ENCODE measurements at regions not wholly inside any gene's neighbourhood (a gene's known extent, or its start where the extent isn't known, plus 50 kb on each side); places are given as distances from the start of the nearest gene placed in this dataset.

DNA sequence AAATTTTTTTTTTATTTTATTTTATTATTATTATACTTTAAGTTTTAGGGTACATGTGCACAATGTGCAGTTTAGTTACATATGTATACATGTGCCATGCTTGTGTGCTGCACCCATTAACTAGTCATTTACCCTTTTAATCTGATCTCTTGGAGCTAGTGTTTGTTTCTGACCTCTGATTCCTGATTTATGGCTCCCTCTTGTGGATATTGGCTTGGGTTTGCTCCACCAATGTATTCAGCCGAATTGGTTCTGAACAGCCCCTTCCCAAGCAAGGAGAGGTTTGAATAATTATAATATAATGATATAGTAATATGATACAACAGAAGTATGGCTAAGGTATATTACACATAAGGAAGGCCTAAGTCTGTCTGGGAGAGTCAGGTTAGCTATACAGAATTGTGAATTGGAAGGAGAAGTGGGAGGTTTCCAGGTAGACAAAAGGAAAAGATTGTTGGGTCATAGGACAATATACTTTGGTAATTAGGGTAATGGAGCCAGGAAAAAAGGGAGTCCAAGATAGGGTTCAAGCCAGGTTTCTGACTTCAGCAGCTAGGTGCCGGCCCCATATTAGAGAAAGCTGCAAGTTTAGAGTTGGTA lies 53.1 kb upstream of the HMCN1 start:
- peak in 3 of 11 donors; percentile 26 to 41 (median 31) for DNase-seq (ENCODE audit: extremely low read depth in 1 of 11, low read depth in 9 of 11, low spot score in 4 of 11)

DNA sequence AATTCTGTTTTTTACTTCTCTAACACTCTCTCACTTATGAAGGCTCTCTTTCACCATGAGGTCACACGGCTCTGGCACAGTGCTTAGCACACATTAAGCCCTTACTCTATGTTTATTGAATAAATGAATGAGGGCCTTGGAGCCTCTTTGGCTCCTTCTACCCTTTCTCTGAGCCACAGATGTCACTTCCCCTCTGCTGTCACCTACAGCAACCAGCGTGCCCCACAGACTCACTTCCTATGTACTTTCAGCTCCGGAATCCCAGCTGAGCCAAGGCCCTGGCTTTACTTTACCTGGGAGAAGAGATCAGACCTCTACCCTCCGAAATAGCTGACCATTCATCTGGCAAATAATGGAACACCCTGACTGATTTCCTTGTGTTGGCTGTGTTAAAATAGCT lies 53.7 kb upstream of the HMCN1 start:
- no peak for DNase-seq (ENCODE audit: extremely low read depth in 1 of 11, low read depth in 9 of 11, low spot score in 4 of 11)

- DNase-seq (ENCODE audit: extremely low read depth in 1 of 11, low read depth in 9 of 11, low spot score in 4 of 11): no peak
Measured at GRCh38 chr1:185679220-185679619, 55.0 kb upstream of the HMCN1 start.

- no peak for DNase-seq (ENCODE audit: extremely low read depth in 1 of 11, low read depth in 9 of 11, low spot score in 4 of 11)
Measured at GRCh38 chr1:185676969-185677368, 57.2 kb upstream of the HMCN1 start.

DNA sequence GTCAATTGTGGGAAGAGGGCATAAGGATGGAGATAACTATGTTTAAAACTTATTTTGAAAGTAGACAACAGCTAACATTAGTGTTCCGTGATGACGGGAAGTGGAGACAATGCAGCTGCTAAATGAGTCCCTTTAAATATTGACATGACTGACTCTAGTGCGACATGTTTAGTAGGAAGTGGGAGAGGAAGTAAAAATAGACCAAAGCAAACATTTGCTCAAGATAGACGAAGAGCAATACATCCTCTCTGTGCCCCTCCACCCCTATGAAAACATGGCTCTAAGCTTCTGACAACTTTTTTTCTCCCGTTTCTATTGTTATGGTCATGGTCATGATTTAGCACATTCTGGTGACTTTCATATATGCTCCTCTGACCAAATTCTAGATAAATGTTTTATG lies 60.0 kb upstream of the HMCN1 start:
- DNase-seq (ENCODE audit: extremely low read depth in 1 of 11, low read depth in 9 of 11, low spot score in 4 of 11): peak in 2 of 11 donors; percentile 17 to 18

GRCh38 chr1:185672719-185673360 lies 61.4 kb upstream of the HMCN1 start:
- DNase-seq (ENCODE audit: extremely low read depth in 1 of 11, low read depth in 9 of 11, low spot score in 4 of 11): no peak

DNA sequence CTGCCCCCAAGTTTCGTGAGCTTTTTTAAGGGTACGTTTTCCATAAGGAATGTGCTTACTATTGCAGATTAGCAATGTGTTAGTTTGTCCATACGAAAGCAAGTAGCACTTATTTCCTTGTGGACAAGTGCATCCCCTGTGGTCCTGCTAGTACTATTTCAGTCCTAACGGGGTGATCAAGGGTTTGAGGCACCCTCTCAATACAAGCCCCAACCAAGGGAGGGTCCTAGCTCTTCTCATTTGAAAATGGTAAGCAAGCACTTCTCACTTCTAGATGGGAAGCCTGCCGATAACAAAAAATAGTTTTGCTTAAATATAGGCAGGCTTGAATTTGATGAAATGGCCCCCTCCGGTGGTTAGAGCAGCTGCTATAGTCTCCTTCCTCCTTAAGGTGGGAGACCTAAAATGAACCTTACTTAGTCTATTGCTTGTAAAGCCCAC lies 64.0 kb upstream of the HMCN1 start:
- DNase-seq (ENCODE audit: extremely low read depth in 1 of 11, low read depth in 9 of 11, low spot score in 4 of 11): peak in 1 of 11 donors; percentile 32

DNA sequence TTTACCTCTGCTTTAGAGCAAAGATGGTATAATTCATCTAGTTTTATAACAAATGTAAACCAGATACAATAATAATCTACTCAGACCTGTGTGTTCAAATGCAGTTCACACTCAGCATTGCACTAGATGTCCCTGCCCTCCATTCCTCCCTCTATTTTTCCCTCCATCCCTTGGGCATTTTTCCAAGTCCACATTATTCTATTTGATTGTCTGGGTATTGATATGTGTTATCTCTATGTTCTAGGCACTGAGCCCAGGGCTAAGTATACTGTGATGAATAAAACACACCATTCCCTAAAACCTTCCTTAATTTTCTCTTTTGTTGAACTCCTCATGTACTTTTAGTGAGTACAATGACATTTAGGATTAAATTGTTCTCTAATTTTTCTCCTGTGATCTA lies 66.2 kb upstream of the HMCN1 start:
- DNase-seq (ENCODE audit: extremely low read depth in 1 of 11, low read depth in 9 of 11, low spot score in 4 of 11): no peak

DNA sequence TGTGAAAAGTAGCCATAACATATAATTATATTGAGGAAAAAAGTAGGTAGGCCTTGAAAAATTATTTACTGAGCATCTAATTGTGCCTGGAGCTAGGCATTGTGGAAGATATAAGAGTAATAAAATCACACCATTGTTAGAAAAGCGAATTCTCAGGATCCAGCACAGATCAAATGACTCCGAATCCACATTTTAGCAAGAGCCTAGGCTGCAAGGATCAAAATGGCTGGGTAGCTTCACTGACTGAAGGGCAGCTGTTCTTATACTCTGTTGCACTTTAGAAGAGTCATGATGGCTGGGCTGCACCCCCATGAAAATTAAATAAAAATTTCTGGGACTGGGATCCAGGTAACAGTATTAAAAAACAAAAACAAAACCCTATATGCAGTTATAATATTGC lies 67.6 kb upstream of the HMCN1 start:
- DNase-seq (ENCODE audit: extremely low read depth in 1 of 11, low read depth in 9 of 11, low spot score in 4 of 11): no peak

GRCh38 chr1:185663771-185664296 lies 70.4 kb upstream of the HMCN1 start:
- no peak for DNase-seq (ENCODE audit: extremely low read depth in 1 of 11, low read depth in 9 of 11, low spot score in 4 of 11)

- no peak for DNase-seq (ENCODE audit: extremely low read depth in 1 of 11, low read depth in 9 of 11, low spot score in 4 of 11)
Measured at GRCh38 chr1:185663332-185663731, 70.9 kb upstream of the HMCN1 start.

DNA sequence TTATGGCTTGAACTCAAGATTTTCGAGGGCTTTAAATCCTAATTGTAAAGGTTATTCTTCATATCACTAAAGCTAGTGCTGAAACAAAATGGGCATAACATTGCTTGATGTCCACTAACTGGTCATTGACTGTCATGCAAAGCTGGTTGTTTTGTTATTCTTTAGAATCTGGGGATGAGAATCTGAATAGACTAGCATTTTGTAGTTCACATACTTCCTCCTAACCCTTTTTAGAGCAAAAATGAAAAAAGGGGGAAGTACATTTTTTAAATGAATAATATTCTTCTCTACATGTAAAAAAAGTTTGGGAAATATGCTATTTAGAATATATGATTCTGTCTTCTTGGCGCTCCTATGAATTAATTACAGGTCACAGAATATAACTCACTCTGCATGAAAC lies 72.2 kb upstream of the HMCN1 start:
- no peak for DNase-seq (ENCODE audit: extremely low read depth in 1 of 11, low read depth in 9 of 11, low spot score in 4 of 11)

- DNase-seq (ENCODE audit: extremely low read depth in 1 of 11, low read depth in 9 of 11, low spot score in 4 of 11): no peak
Measured at GRCh38 chr1:185656663-185657062, 77.5 kb upstream of the HMCN1 start.

GRCh38 chr1:185654952-185655314 lies 79.3 kb upstream of the HMCN1 start:
- DNase-seq (ENCODE audit: extremely low read depth in 1 of 11, low read depth in 9 of 11, low spot score in 4 of 11): no peak

- no peak for DNase-seq (ENCODE audit: extremely low read depth in 1 of 11, low read depth in 9 of 11, low spot score in 4 of 11)
Measured at GRCh38 chr1:185654199-185654951, 79.8 kb upstream of the HMCN1 start.

DNA sequence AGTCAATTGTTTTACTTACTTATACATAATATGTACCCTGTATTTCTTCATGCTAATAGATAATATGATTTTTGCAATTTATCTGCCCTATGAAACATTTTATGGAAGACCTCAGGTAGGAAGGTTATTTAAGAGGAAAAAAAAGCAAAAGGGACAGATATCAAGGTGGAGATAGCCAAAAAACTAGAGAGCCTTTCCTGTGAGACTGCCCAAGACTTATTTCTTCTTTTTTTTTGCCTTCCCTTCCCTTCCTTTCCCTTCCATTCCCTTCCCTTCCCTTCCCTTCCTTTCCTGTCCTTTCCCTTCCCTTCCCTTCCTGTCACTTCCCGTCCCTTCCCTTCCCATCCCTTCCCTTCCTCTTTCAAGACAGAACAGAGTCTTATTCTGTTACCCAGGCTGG lies 80.6 kb upstream of the HMCN1 start:
- DNase-seq (ENCODE audit: extremely low read depth in 1 of 11, low read depth in 9 of 11, low spot score in 4 of 11): no peak

GRCh38 chr1:185652348-185652747 lies 81.8 kb upstream of the HMCN1 start:
- no peak for DNase-seq (ENCODE audit: extremely low read depth in 1 of 11, low read depth in 9 of 11, low spot score in 4 of 11)

GRCh38 chr1:185650602-185651230 lies 83.5 kb upstream of the HMCN1 start:
- DNase-seq (ENCODE audit: extremely low read depth in 1 of 11, low read depth in 9 of 11, low spot score in 4 of 11): no peak

- no peak for DNase-seq (ENCODE audit: extremely low read depth in 1 of 11, low read depth in 9 of 11, low spot score in 4 of 11)
Measured at GRCh38 chr1:185648858-185649589, 85.2 kb upstream of the HMCN1 start.
